Endothelial cell (in vitro differentiated cells): ENCODE measurements at regions not wholly inside any gene's neighbourhood (a gene's known extent, or its start where the extent isn't known, plus 50 kb on each side); places are given as distances from the start of the nearest gene placed in this dataset.

Source experiments
- DNase-seq: peaks from one replicate; pipeline ENCODE4 v3.0.0; 2021; ENCODE audit warnings: low spot score
- H3K27ac Mint-ChIP-seq: one replicate; pipeline ENCODE4 v1.8.0; 2021; ENCODE audit warnings: mixed read lengths, inconsistent platforms; ENCODE audit not compliant: unreplicated experiment
- H3K27me3 Mint-ChIP-seq: one replicate; pipeline ENCODE4 v1.8.0; 2021; ENCODE audit warnings: mild to moderate bottlenecking, moderate library complexity, mixed read lengths, inconsistent platforms; ENCODE audit not compliant: unreplicated experiment
- H3K36me3 Mint-ChIP-seq: one replicate; pipeline ENCODE4 v1.8.0; 2021; ENCODE audit warnings: mild to moderate bottlenecking, low read depth, mixed read lengths, inconsistent platforms; ENCODE audit not compliant: unreplicated experiment
- H3K4me1 Mint-ChIP-seq: one replicate; pipeline ENCODE4 v1.8.0; 2021; ENCODE audit warnings: mild to moderate bottlenecking, mixed read lengths, inconsistent platforms; ENCODE audit not compliant: unreplicated experiment
- H3K4me3 Mint-ChIP-seq: one replicate; pipeline ENCODE4 v1.8.0; 2021; ENCODE audit warnings: mild to moderate bottlenecking, mixed read lengths, inconsistent platforms; ENCODE audit not compliant: unreplicated experiment
- H3K9me3 Mint-ChIP-seq: one replicate; pipeline ENCODE4 v1.8.0; 2021; ENCODE audit warnings: mixed read lengths, inconsistent platforms; ENCODE audit not compliant: unreplicated experiment
- TF ChIP-seq, protein P1 (sequence below): fragments of 200-600 bp; sonication (generic); IDR thresholded peaks from one replicate; pipeline ENCODE4 v1.5.0; 2021; ENCODE audit warnings: antibody characterized with exemption; ENCODE audit not compliant: unreplicated experiment

- peaks cover 1% of the 10 kb centered on the region for H3K27me3 Mint-ChIP-seq
- H3K36me3 Mint-ChIP-seq = no peaks in the 10 kb centered on the region
- H3K4me3 Mint-ChIP-seq = no peak overlapping the region
- DNase-seq = no peak
- TF ChIP-seq, protein P1, sequence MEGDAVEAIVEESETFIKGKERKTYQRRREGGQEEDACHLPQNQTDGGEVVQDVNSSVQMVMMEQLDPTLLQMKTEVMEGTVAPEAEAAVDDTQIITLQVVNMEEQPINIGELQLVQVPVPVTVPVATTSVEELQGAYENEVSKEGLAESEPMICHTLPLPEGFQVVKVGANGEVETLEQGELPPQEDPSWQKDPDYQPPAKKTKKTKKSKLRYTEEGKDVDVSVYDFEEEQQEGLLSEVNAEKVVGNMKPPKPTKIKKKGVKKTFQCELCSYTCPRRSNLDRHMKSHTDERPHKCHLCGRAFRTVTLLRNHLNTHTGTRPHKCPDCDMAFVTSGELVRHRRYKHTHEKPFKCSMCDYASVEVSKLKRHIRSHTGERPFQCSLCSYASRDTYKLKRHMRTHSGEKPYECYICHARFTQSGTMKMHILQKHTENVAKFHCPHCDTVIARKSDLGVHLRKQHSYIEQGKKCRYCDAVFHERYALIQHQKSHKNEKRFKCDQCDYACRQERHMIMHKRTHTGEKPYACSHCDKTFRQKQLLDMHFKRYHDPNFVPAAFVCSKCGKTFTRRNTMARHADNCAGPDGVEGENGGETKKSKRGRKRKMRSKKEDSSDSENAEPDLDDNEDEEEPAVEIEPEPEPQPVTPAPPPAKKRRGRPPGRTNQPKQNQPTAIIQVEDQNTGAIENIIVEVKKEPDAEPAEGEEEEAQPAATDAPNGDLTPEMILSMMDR = no peak
- H3K9me3 Mint-ChIP-seq = peaks cover 19% of the 10 kb centered on the region
- H3K4me1 Mint-ChIP-seq = no peaks in the 10 kb centered on the region
- H3K27ac Mint-ChIP-seq = no peak overlapping the region
Observed at GRCh38 chr12:34389378-34390170, 367.3 kb downstream of the ALG10 start.

GRCh38 chr12:34390171-34390841 is 368.0 kb downstream of the ALG10 start:
- TF ChIP-seq, protein P1 = no peak
- Mint-ChIP-seq H3K9me3 (peaks cover 15% of the 10 kb centered on the region), H3K27me3 (peaks cover 1% of the 10 kb centered on the region), H3K36me3 (no peaks in the 10 kb centered on the region), H3K27ac (no peak overlapping the region), H3K4me3 (no peak overlapping the region), H3K4me1 (no peaks in the 10 kb centered on the region)
- DNase-seq = no peak

- no peak overlapping the region for H3K4me3 Mint-ChIP-seq
- no peak overlapping the region for H3K27ac Mint-ChIP-seq
- TF ChIP-seq, protein P1 = no peak
- no peaks in the 10 kb centered on the region for H3K27me3 Mint-ChIP-seq
- H3K9me3 Mint-ChIP-seq = peaks cover 15% of the 10 kb centered on the region
- no peaks in the 10 kb centered on the region for H3K36me3 Mint-ChIP-seq
- no peaks in the 10 kb centered on the region for H3K4me1 Mint-ChIP-seq
- DNase-seq = no peak
Observed at GRCh38 chr12:34390846-34391700, 368.8 kb downstream of the ALG10 start.

DNA sequence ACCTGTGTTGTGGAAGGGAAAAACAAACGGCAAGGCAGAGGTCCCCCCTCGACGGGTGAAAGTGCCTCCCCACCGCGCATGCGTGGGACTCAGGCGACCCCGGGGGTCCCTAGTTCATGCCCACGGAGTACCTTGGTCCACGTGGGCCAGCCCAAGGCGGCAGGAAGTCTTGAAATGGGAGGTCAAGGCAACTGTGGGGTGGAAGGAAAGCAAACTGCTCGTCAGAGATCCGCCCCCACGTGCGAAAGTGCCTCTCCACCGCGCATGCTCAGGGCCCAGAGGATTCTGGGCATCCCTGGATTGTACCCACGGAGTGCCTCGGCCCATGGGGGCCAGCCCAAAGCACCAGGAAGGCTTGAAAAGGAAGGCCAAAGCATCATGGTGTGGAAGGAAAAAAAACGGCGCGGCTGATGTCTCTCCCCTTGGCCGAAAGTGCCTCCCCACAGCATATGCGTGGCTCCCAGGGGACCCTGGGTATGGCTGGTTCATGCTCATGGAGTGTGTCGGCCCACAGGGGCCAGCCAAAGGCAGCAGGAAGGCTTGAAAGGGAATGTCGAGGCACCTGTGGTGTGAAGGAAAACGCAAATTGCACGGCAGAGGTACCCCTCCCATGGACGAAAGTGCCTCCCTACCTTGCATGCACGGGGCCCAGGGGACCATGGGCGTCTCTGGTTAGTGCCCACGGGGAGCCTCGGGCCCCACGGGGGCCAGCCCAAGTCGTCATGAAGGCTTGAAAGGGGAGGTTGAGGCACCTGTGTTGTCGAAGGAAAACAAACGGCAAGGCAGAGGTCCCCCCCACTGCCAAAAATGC is 369.7 kb downstream of the ALG10 start:
- DNase-seq = no peak
- TF ChIP-seq, protein P1 = no peak
- no peak overlapping the region for H3K27ac Mint-ChIP-seq
- H3K4me1 Mint-ChIP-seq = no peaks in the 10 kb centered on the region
- peaks cover 1% of the 10 kb centered on the region for H3K27me3 Mint-ChIP-seq
- no peaks in the 10 kb centered on the region for H3K36me3 Mint-ChIP-seq
- H3K9me3 Mint-ChIP-seq = peaks cover 17% of the 10 kb centered on the region
- no peak overlapping the region for H3K4me3 Mint-ChIP-seq
